ENCODE measurements at regions not wholly inside any gene's neighbourhood (a gene's known extent, or its start where the extent isn't known, plus 50 kb on each side); places are given as distances from the start of the nearest gene placed in this dataset.

- TF ChIP-seq CTCF (IDR thresholded peaks at IDR 0.05) (no peak), POLR2A (IDR thresholded peaks at IDR 0.05) (no peak), POLR2AphosphoS5 (IDR thresholded peaks at IDR 0.05) (no peak), EP300 (IDR thresholded peaks at IDR 0.05) (no peak)
Observed at GRCh38 chrX:125204681-125205132, 115.0 kb upstream of the TEX13C start.

Data from upper lobe of left lung (tissue), 4 donors.